HUES6 (cell line): ENCODE measurements at regions not wholly inside any gene's neighbourhood (a gene's known extent, or its start where the extent isn't known, plus 50 kb on each side); places are given as distances from the start of the nearest gene placed in this dataset.
"Not testable (repeated sequence)": the region's sequence is repeated elsewhere in the genome, so short reads cannot be mapped to it uniquely, and the experiment has no call there.

Source experiments
- H3K27ac ChIP-seq: 2 replicates; pipeline ENCODE4 v1.7.0; 2013; ENCODE audit warnings: low read depth, mild to moderate bottlenecking, low read length, inconsistent platforms
- H3K27me3 ChIP-seq: 2 replicates; pipeline ENCODE4 v1.6.1; 2013; ENCODE audit warnings: low read length; ENCODE audit not compliant: control insufficient read depth, insufficient read depth
- H3K36me3 ChIP-seq: 2 replicates; pipeline ENCODE4 v1.6.1; 2013; ENCODE audit warnings: low read length; ENCODE audit not compliant: control insufficient read depth, insufficient read depth
- H3K4me1 ChIP-seq: 2 replicates; pipeline ENCODE4 v1.6.1; 2013; ENCODE audit warnings: low read length; ENCODE audit not compliant: control insufficient read depth, insufficient read depth
- H3K4me3 ChIP-seq: 2 replicates; pipeline ENCODE4 v1.5.1; 2013; ENCODE audit warnings: low read depth, low read length
- H3K9ac ChIP-seq: one replicate; pipeline ENCODE4 v1.6.1; 2013; ENCODE audit warnings: mild to moderate bottlenecking, low read length
- H3K9me3 ChIP-seq: 2 replicates; pipeline ENCODE4 v1.6.1; 2013; ENCODE audit warnings: low read depth, low read length; ENCODE audit not compliant: control insufficient read depth, insufficient read depth

DNA sequence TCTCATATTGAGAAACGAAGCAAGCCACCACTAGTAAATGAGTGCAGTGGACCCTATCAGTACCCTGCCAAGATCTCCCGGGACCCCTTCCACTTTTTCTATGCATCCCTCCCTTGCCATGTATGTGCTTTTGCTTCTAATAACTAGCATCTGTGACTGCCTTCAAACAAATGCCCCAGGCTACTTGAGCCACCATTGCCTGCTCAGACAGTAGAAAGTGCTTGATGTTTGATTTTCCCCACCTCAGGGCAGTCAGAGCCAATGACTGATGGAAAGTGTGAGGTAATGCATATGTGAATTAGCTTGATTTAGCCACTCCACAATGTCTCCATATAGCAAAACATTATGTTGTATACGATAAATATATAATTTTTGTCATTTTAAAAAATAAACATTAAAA is 797.3 kb upstream of the ACO1 start:
- no peaks in the 10 kb centered on the region for H3K36me3 ChIP-seq
- no peak overlapping the region for H3K4me3 ChIP-seq
- H3K27me3 ChIP-seq, result no peaks in the 10 kb centered on the region
- H3K9me3 ChIP-seq, result no peaks in the 10 kb centered on the region
- H3K4me1 ChIP-seq, result no peaks in the 10 kb centered on the region
- H3K27ac ChIP-seq, result no peak overlapping the region
- H3K9ac ChIP-seq, result no peak overlapping the region

DNA sequence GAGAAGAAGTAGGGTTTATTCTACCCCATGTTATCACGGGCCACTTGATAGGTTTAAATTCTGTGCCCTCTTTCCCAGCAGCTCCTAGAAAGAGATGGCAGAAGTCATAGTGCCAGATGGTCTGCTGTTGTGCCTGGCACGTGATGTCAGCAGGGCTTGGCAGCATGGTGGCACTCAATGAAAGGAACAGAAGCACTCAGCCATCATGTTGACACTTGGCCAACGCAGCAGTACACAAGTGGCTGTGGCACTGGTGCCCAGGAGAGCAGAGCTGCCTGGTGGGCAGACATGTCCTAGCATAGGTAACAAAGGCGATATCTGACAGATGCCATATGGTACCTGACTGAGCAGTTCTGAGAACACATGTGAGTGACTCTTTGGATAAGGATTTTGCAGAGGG is 796.4 kb upstream of the ACO1 start:
- Histone ChIP-seq H3K36me3 (no peaks in the 10 kb centered on the region), H3K9ac (no peak overlapping the region), H3K27ac (no peak overlapping the region)

DNA sequence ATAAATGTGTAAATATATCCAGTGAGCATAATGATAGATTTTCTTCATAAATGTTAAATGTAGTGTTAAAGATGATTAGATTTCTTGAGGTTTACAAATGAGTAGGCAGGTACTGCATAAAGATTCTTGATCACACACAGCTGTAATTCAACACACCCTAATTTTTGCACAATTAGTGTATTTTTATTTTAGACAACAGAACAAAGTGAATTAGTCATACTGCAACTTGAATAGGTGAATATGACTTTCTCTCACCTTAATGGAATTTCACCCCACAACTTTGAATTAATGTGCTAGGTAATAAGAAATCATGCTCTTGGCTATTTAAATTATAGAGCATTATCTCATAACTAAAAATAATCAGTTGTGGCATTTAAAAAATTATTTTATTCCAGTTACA is 795.7 kb upstream of the ACO1 start:
- Histone ChIP-seq H3K27ac (no peak overlapping the region), H3K4me1 (no peaks in the 10 kb centered on the region), H3K9me3 (no peaks in the 10 kb centered on the region), H3K4me3 (no peak overlapping the region), H3K36me3 (no peaks in the 10 kb centered on the region), H3K9ac (no peak overlapping the region), H3K27me3 (no peaks in the 10 kb centered on the region)

More for the DNA sequence above, 796.4 kb upstream of the ACO1 start:
- Histone ChIP-seq H3K4me3 (no peak overlapping the region), H3K27me3 (no peaks in the 10 kb centered on the region), H3K4me1 (no peaks in the 10 kb centered on the region), H3K9me3 (no peaks in the 10 kb centered on the region)

DNA sequence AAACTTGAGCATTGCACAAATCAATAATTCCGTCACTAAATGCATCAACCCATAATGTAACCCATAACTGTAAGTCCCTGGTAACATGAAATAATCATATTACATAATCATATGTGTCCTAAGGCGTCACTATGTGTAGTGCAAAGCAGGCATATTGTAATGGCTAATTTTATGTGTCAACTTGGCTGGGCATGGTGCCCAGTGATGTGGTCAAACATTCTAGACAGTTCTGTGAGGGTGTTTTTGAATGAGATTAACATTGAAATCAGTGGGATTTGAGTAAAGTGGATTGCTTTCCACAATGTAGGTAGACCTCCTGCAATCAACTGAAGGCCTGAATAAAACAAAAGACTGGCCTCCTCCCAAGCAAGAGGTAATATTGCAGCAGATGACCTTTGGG is 794.4 kb upstream of the ACO1 start:
- Histone ChIP-seq H3K9ac (no peak overlapping the region), H3K27me3 (no peaks in the 10 kb centered on the region), H3K9me3 (no peaks in the 10 kb centered on the region), H3K4me3 (no peak overlapping the region), H3K4me1 (no peaks in the 10 kb centered on the region), H3K27ac (no peak overlapping the region), H3K36me3 (no peaks in the 10 kb centered on the region)

DNA sequence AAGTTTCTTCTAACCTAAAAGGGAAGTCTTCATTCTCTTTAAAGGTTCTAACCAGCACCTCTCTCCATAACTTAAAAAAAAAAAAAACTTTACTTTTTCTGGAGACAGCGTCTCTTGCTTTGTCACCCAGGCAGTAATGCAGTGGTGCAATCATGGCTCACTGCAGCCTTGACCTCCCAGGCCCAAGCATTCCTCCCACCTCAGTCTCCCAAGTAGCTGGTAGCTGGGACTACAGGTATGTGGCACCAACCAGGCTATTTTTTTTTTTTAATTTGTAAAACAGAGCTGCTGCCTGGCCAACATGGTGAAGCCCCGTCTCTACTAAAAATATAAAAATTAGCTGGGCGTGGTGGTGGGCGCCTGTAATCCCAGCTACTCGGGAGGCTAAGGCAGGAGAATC is 787.4 kb upstream of the ACO1 start:
- not testable (repeated sequence) for H3K36me3 ChIP-seq, H3K9ac ChIP-seq, H3K9me3 ChIP-seq, H3K27me3 ChIP-seq, H3K4me1 ChIP-seq, H3K27ac ChIP-seq, H3K4me3 ChIP-seq

DNA sequence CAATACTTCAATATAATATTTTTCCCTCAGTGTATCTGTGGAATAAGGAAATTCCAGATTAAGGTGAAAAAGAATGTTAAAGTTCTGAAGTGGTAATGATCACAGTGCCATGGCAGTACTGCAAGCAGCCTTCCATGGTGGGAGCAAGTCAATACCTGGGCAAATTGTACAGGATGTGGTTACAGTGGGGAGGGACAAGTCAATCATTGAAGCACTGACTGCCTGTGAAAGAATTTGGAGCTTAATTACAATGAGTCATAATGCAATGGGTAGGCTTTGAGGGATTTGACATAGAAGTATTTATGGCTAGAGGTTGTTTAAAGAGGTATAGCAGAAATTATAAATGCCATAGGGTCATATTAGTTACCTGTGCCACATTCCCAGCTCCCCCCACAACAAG is 786.5 kb upstream of the ACO1 start:
- Histone ChIP-seq H3K36me3 (no peaks in the 10 kb centered on the region), H3K27ac (no peak overlapping the region), H3K27me3 (no peaks in the 10 kb centered on the region), H3K4me1 (no peaks in the 10 kb centered on the region), H3K9me3 (no peaks in the 10 kb centered on the region), H3K4me3 (no peak overlapping the region), H3K9ac (no peak overlapping the region)

DNA sequence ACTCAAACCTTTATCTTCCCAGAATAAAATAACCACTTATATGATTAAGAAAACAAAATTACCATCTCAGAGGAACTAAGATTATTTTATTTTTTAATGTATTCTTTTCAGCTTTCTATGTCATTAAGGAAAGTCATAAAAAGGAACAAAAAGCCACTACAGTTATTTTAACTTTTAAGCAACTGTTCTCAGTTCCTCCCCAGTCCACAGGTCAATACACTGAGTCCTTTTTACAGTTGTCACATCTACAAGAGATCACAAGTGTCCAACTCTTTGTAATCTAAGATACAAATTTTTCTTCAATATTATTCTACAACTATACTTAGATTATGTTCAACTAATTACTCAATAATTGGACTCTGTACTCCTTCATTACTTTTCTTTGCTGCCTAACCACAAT is 782.8 kb upstream of the ACO1 start:
- H3K36me3 ChIP-seq, result no peaks in the 10 kb centered on the region
- no peaks in the 10 kb centered on the region for H3K9me3 ChIP-seq
- no peak overlapping the region for H3K27ac ChIP-seq
- no peaks in the 10 kb centered on the region for H3K27me3 ChIP-seq
- no peaks in the 10 kb centered on the region for H3K4me1 ChIP-seq
- H3K4me3 ChIP-seq, result no peak overlapping the region
- H3K9ac ChIP-seq, result no peak overlapping the region

DNA sequence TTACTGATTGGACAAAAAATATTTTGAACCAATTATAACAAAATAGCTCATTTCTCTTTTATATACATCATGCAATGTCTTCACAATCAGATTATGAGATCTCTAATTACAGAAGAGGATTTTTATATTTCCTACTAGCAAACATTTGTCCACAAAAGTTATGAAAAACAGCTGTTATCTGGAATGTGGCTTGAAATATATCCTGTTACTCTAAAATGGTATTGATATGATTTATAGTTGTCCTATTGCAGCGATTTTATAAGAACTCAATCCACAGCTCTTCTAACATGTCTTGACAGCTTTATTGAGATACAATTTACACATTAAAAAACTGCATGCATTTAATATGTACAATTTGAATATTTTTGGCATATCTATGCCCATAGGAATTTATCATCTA is 779.9 kb upstream of the ACO1 start:
- Histone ChIP-seq H3K27me3 (no peaks in the 10 kb centered on the region), H3K9me3 (no peaks in the 10 kb centered on the region), H3K4me3 (no peak overlapping the region), H3K4me1 (no peaks in the 10 kb centered on the region), H3K27ac (no peak overlapping the region), H3K36me3 (no peaks in the 10 kb centered on the region), H3K9ac (no peak overlapping the region)

DNA sequence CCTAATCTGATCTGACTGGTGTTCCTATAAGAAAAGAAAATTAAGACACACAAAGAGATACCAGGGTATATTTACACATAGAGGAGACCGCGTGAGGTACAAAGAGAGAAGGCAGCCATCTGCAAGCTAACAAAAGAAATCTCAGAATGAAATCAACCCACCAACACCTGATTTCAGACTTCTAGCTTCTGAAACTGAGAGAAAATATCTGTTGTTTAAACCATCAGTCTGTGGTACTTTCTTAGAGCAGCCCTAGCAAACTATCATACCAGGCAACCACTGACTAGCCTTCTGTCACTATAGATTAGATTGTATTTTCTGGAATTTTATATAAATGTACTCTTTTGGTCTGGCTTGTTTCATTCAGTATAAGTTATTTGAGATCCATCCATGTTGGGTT is 779.3 kb upstream of the ACO1 start:
- no peaks in the 10 kb centered on the region for H3K4me1 ChIP-seq
- H3K27ac ChIP-seq, result no peak overlapping the region

DNA sequence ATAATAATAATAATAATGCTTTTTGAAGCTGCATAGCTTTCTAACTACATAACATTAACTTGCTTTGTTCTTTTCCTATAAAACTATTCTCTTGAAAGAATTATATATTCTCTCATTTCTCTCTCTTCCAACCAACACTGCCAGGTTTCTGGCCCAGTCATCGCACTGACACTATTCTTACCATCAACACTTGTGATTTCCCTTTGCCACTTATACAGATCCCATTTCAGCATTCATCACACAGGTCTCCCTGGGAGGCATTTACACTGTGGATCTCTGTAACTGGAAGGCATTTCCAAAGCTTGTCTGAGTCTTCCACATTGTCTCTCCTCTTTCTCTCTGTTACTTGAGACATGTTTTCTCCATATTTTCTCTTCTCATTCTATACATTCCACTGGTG is 777.8 kb upstream of the ACO1 start:
- Histone ChIP-seq H3K36me3 (no peaks in the 10 kb centered on the region), H3K4me1 (no peaks in the 10 kb centered on the region), H3K9me3 (no peaks in the 10 kb centered on the region), H3K27me3 (no peaks in the 10 kb centered on the region), H3K4me3 (no peak overlapping the region), H3K9ac (no peak overlapping the region), H3K27ac (no peak overlapping the region)

More for the DNA sequence above, 779.3 kb upstream of the ACO1 start:
- H3K36me3 ChIP-seq, result no peaks in the 10 kb centered on the region
- no peaks in the 10 kb centered on the region for H3K9me3 ChIP-seq
- H3K27me3 ChIP-seq, result no peaks in the 10 kb centered on the region
- no peak overlapping the region for H3K4me3 ChIP-seq
- no peak overlapping the region for H3K9ac ChIP-seq

DNA sequence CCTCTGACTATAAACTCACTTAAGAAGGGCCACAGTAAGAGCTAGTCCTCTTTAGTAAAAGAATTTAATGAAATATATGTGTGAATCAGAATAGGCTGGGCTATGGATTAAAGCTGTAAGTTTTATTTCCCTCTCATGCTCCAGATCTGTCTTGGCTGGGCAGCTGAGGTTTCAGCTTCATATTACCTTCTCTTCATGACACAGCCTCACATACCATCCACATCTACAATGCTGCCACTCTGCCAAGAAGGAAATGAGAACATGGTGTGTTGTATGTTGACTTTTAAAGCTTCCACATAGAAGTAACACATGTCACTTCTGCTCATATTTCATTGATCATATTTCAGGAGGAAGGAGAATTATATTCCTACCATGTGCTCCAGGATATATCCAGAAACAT is 776.0 kb upstream of the ACO1 start:
- no peak overlapping the region for H3K4me3 ChIP-seq
- no peaks in the 10 kb centered on the region for H3K36me3 ChIP-seq
- no peaks in the 10 kb centered on the region for H3K27me3 ChIP-seq
- H3K9ac ChIP-seq, result no peak overlapping the region
- no peak overlapping the region for H3K27ac ChIP-seq
- H3K4me1 ChIP-seq, result no peaks in the 10 kb centered on the region
- no peaks in the 10 kb centered on the region for H3K9me3 ChIP-seq

DNA sequence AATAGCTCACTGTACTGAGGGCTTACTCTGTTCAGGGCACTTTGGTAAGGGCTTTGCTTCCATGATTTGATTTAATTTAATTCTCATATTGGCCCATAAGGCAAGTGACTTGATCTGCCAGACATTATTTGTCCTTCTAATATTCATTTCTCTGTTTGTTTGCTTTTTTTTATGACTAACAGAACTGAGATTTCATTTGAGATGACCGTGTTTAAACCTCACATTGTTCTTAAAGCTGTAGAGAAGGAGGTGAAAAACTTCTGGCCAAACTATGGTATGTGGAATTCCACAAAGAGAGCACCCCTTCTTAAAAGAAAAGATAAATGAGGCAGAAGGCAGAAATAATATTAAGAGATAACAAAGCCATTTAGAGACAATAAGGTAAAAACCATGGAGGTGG is 775.6 kb upstream of the ACO1 start:
- Histone ChIP-seq H3K27ac (no peak overlapping the region), H3K36me3 (no peaks in the 10 kb centered on the region), H3K9ac (no peak overlapping the region), H3K9me3 (no peaks in the 10 kb centered on the region), H3K4me3 (no peak overlapping the region), H3K27me3 (no peaks in the 10 kb centered on the region), H3K4me1 (no peaks in the 10 kb centered on the region)
